ENCODE measurements at regions not wholly inside any gene's neighbourhood (a gene's known extent, or its start where the extent isn't known, plus 50 kb on each side); places are given as distances from the start of the nearest gene placed in this dataset.

- no peak for DNase-seq (ENCODE audit: low spot score)
Measured at GRCh38 chr9:119810645-119811429, 441.6 kb upstream of the BRINP1 start.

GRCh38 chr9:119803679-119804078 is 434.4 kb upstream of the BRINP1 start:
- no peaks in the 10 kb centered on the region for H3K9me3 ChIP-seq (ENCODE audit: control insufficient read depth in 4 of 4, low read length in 3 of 4)
- no peaks in the 10 kb centered on the region for H3K27me3 ChIP-seq (ENCODE audit: control insufficient read depth in 4 of 4, insufficient read depth in 4 of 4, low read length in 3 of 4)
- H3K4me1 ChIP-seq (ENCODE audit: control insufficient read depth in 4 of 4, insufficient read depth in 4 of 4, low read length in 3 of 4), result no peaks in the 10 kb centered on the region
- H3K36me3 ChIP-seq (ENCODE audit: control insufficient read depth in 4 of 4, insufficient read depth in 3 of 4, low read depth in 1 of 4, low read length in 3 of 4), result no peaks in the 10 kb centered on the region
- no peak overlapping the region for H3K9ac ChIP-seq (ENCODE audit: low read depth in 1 of 2, low read length in 2 of 2)
- TF ChIP-seq RXRA (IDR thresholded peaks at IDR 0.05), result no peak
- 68% methylated on average over 1 of the region's 1 CpG for WGBS
- H3K27ac ChIP-seq (ENCODE audit: low read depth in 1 of 2, low read length in 2 of 2), result no peak overlapping the region
- no peak for DNase-seq (ENCODE audit: low spot score)
- no peak overlapping the region for H3K4me3 ChIP-seq (ENCODE audit: low read depth in 1 of 3, low read length in 3 of 3)

More at GRCh38 chr9:119810645-119811429, 441.6 kb upstream of the BRINP1 start:
- TF ChIP-seq JUND (IDR thresholded peaks at IDR 0.05) (no peak), CTCF (IDR thresholded peaks at IDR 0.05; ENCODE audit: low read depth, low read length, missing input control) (no peak), NR2F2 (IDR thresholded peaks at IDR 0.05) (no peak), MAX (IDR thresholded peaks at IDR 0.05) (no peak), ZBTB33 (IDR thresholded peaks at IDR 0.05) (no peak)
- WGBS, result 77% methylated on average over 9 of the region's 9 CpGs
- Histone ChIP-seq H3K27me3 (ENCODE audit: control insufficient read depth in 4 of 4, insufficient read depth in 4 of 4, low read length in 3 of 4) (no peaks in the 10 kb centered on the region), H3K4me1 (ENCODE audit: control insufficient read depth in 4 of 4, insufficient read depth in 4 of 4, low read length in 3 of 4) (no peaks in the 10 kb centered on the region), H3K9me3 (ENCODE audit: control insufficient read depth in 4 of 4, low read length in 3 of 4) (no peaks in the 10 kb centered on the region), H3K4me3 (ENCODE audit: low read depth in 1 of 3, low read length in 3 of 3) (no peak overlapping the region), H3K27ac (ENCODE audit: low read depth in 1 of 2, low read length in 2 of 2) (no peak overlapping the region), H3K9ac (ENCODE audit: low read depth in 1 of 2, low read length in 2 of 2) (no peak overlapping the region), H3K36me3 (ENCODE audit: control insufficient read depth in 4 of 4, insufficient read depth in 3 of 4, low read depth in 1 of 4, low read length in 3 of 4) (no peaks in the 10 kb centered on the region)

GRCh38 chr9:119802621-119803020 is 433.4 kb upstream of the BRINP1 start:
- no peaks in the 10 kb centered on the region for H3K36me3 ChIP-seq (ENCODE audit: control insufficient read depth in 4 of 4, insufficient read depth in 3 of 4, low read depth in 1 of 4, low read length in 3 of 4)
- no peaks in the 10 kb centered on the region for H3K9me3 ChIP-seq (ENCODE audit: control insufficient read depth in 4 of 4, low read length in 3 of 4)
- H3K4me1 ChIP-seq (ENCODE audit: control insufficient read depth in 4 of 4, insufficient read depth in 4 of 4, low read length in 3 of 4), result no peaks in the 10 kb centered on the region
- H3K4me3 ChIP-seq (ENCODE audit: low read depth in 1 of 3, low read length in 3 of 3), result no peak overlapping the region
- WGBS, result 39% methylated on average over 6 of the region's 6 CpGs
- no peak for DNase-seq (ENCODE audit: low spot score)
- H3K27me3 ChIP-seq (ENCODE audit: control insufficient read depth in 4 of 4, insufficient read depth in 4 of 4, low read length in 3 of 4), result no peaks in the 10 kb centered on the region
- TF ChIP-seq CTCF (IDR thresholded peaks at IDR 0.05; ENCODE audit: low read depth, low read length, missing input control), result no peak
- no peak for TF ChIP-seq MAX (IDR thresholded peaks at IDR 0.05)
- no peak for TF ChIP-seq RXRA (IDR thresholded peaks at IDR 0.05)
- no peak for TF ChIP-seq HNF4G (IDR thresholded peaks at IDR 0.05)
- no peak for TF ChIP-seq ATF3 (IDR thresholded peaks at IDR 0.05)
- TF ChIP-seq YY1 (IDR thresholded peaks at IDR 0.05), result no peak
- H3K27ac ChIP-seq (ENCODE audit: low read depth in 1 of 2, low read length in 2 of 2), result no peak overlapping the region
- H3K9ac ChIP-seq (ENCODE audit: low read depth in 1 of 2, low read length in 2 of 2), result no peak overlapping the region

Measured in liver (tissue), 8 donors.